SK-N-SH treated with all-trans-retinoic acid at 6 μM for 48 hours (cell line): ENCODE measurements at regions not wholly inside any gene's neighbourhood (a gene's known extent, or its start where the extent isn't known, plus 50 kb on each side); places are given as distances from the start of the nearest gene placed in this dataset.
"Not testable (repeated sequence)": the region's sequence is repeated elsewhere in the genome, so short reads cannot be mapped to it uniquely, and the experiment has no call there.

Experiments
- ATAC-seq: fragments of 200-7000 bp; cut with Tn5 transposase; 3 replicates; pipeline ENCODE4 v1.9.1; 2020; ENCODE audit warnings: mild to moderate bottlenecking, moderate library complexity
- ARNTL ChIP-seq: fragments of 450-650 bp; formaldehyde crosslinking; IDR thresholded peaks from 2 replicates; pipeline ENCODE4 v1.5.0; 2020; ENCODE audit warnings: low read depth, mild to moderate bottlenecking, moderate library complexity, borderline replicate concordance
- BACH2 ChIP-seq: fragments of 250-450 bp; sonication (Bioruptor Pico); IDR thresholded peaks from 2 replicates; pipeline ENCODE4 v1.9.0; 2021; ENCODE audit warnings: mild to moderate bottlenecking, borderline replicate concordance
- CREB5 ChIP-seq: fragments of 250-450 bp; sonication (Bioruptor Pico); IDR thresholded peaks from 2 replicates; pipeline ENCODE4 v1.5.1; 2020; ENCODE audit warnings: low read depth, mild to moderate bottlenecking, moderate library complexity
- CSDC2 ChIP-seq: fragments of 250-450 bp; sonication (Bioruptor Pico); IDR thresholded peaks from 2 replicates; pipeline ENCODE4 v1.5.0; 2020; ENCODE audit warnings: mild to moderate bottlenecking, moderate library complexity
- CSRNP3 ChIP-seq: fragments of 250-450 bp; sonication (Bioruptor Pico); IDR thresholded peaks from 2 replicates; pipeline ENCODE4 v1.5.1; 2021; ENCODE audit warnings: mild to moderate bottlenecking, moderate library complexity
- ESRRG ChIP-seq: fragments of 250-450 bp; sonication (Bioruptor Pico); IDR thresholded peaks from 2 replicates; pipeline ENCODE4 v1.6.1; 2021; ENCODE audit warnings: mild to moderate bottlenecking
- GLIS3 ChIP-seq: fragments of 250-450 bp; sonication (Bioruptor Pico); IDR thresholded peaks from 2 replicates; pipeline ENCODE4 v1.5.0; 2020; ENCODE audit warnings: mild to moderate bottlenecking, moderate library complexity
- ISL1 ChIP-seq: fragments of 250-450 bp; sonication (Bioruptor Pico); IDR thresholded peaks from 2 replicates; pipeline ENCODE4 v2.1.2; 2022; ENCODE audit warnings: mild to moderate bottlenecking, moderate library complexity
- OSR1 ChIP-seq: fragments of 250-450 bp; sonication (Bioruptor Pico); IDR thresholded peaks from 2 replicates; pipeline ENCODE4 v1.8.0; 2022; ENCODE audit warnings: moderate library complexity, mild to moderate bottlenecking, inconsistent platforms
- PATZ1 ChIP-seq: fragments of 250-450 bp; sonication (Bioruptor Pico); IDR thresholded peaks from 2 replicates; pipeline ENCODE4 v1.8.0; 2020; ENCODE audit warnings: mild to moderate bottlenecking, moderate library complexity, borderline replicate concordance
- POU6F1 ChIP-seq: fragments of 250-450 bp; sonication (Bioruptor Pico); IDR thresholded peaks from 2 replicates; pipeline ENCODE4 v1.8.0; 2021; ENCODE audit warnings: low read depth, mild to moderate bottlenecking, moderate library complexity, borderline replicate concordance
- PPARA ChIP-seq: fragments of 250-450 bp; sonication (Bioruptor Pico); IDR thresholded peaks from 2 replicates; pipeline ENCODE4 v1.5.0; 2020; ENCODE audit warnings: mild to moderate bottlenecking, borderline replicate concordance
- RARB ChIP-seq: fragments of 250-450 bp; sonication (Bioruptor Pico); IDR thresholded peaks from 2 replicates; pipeline ENCODE4 v1.8.0; 2021; ENCODE audit warnings: mild to moderate bottlenecking, moderate library complexity
- SNAI2 ChIP-seq: fragments of 250-450 bp; sonication (Bioruptor Pico); IDR thresholded peaks from 2 replicates; pipeline ENCODE4 v1.5.0; 2020; ENCODE audit warnings: mild to moderate bottlenecking, moderate library complexity
- TCF4 ChIP-seq: fragments of 250-450 bp; sonication (Bioruptor Pico); IDR thresholded peaks from 2 replicates; pipeline ENCODE4 v1.8.0; 2021; ENCODE audit warnings: mild to moderate bottlenecking, moderate library complexity, borderline replicate concordance
- TOX ChIP-seq: fragments of 250-450 bp; sonication (Bioruptor Pico); IDR thresholded peaks from 2 replicates; pipeline ENCODE4 v1.8.0; 2021; ENCODE audit warnings: mild to moderate bottlenecking, moderate library complexity, borderline replicate concordance
- TSHZ2 ChIP-seq: fragments of 250-450 bp; sonication (Bioruptor Pico); IDR thresholded peaks from 2 replicates; pipeline ENCODE4 v1.5.0; 2020; ENCODE audit warnings: mild to moderate bottlenecking, moderate library complexity
- ZFP30 ChIP-seq: fragments of 450-650 bp; formaldehyde crosslinking; IDR thresholded peaks from 2 replicates; pipeline ENCODE4 v1.5.0; 2022; ENCODE audit warnings: mild to moderate bottlenecking, moderate library complexity
- ZNF70 ChIP-seq: fragments of 450-650 bp; formaldehyde crosslinking; IDR thresholded peaks from 2 replicates; pipeline ENCODE4 v1.5.0; 2020; ENCODE audit warnings: mild to moderate bottlenecking, moderate library complexity
- ZNF8 ChIP-seq: fragments of 450-650 bp; formaldehyde crosslinking; IDR thresholded peaks from 2 replicates; pipeline ENCODE4 v1.5.0; 2020; ENCODE audit warnings: mild to moderate bottlenecking, moderate library complexity

GRCh38 chr14:30242744-30243143 is 315.1 kb upstream of the PRKD1 start:
- no peak for ATAC-seq
- no peak for TF ChIP-seq GLIS3
- TF ChIP-seq CSRNP3 (CRISPR knock-in tag) = no peak
- TF ChIP-seq TOX (CRISPR knock-in tag) = no peak
- TF ChIP-seq RARB = no peak
- TF ChIP-seq SNAI2 (CRISPR knock-in tag) = no peak
- no peak for TF ChIP-seq POU6F1 (CRISPR knock-in tag)

GRCh38 chr14:30243207-30243606 is 315.6 kb upstream of the PRKD1 start:
- TF ChIP-seq BACH2 (CRISPR knock-in tag) (no peak), TSHZ2 (CRISPR knock-in tag) (no peak), OSR1 (CRISPR knock-in tag) (no peak), POU6F1 (CRISPR knock-in tag) (no peak), ZNF70 (CRISPR knock-in tag) (no peak), TOX (CRISPR knock-in tag) (no peak), GLIS3 (no peak), PPARA (CRISPR knock-in tag) (no peak), TCF4 (CRISPR knock-in tag) (no peak)
- ATAC-seq = no peak

GRCh38 chr14:30243805-30244204 is 315.2 kb upstream of the G2E3 start:
- ATAC-seq = no peak
- TF ChIP-seq ESRRG (CRISPR knock-in tag) (no peak), CREB5 (no peak), ARNTL (no peak), RARB (no peak)

- not testable (repeated sequence) for ATAC-seq
Measured at GRCh38 chr14:30244348-30244747, 314.6 kb upstream of the G2E3 start.

GRCh38 chr14:30251017-30251416 is 307.9 kb upstream of the G2E3 start:
- ATAC-seq = no peak
- TF ChIP-seq RARB (no peak), ISL1 (CRISPR knock-in tag) (no peak), CREB5 (no peak), CSRNP3 (CRISPR knock-in tag) (no peak), PATZ1 (CRISPR knock-in tag) (no peak), TCF4 (CRISPR knock-in tag) (no peak), CSDC2 (CRISPR knock-in tag) (no peak), SNAI2 (CRISPR knock-in tag) (no peak), ZNF8 (CRISPR knock-in tag) (no peak), GLIS3 (no peak), ZFP30 (CRISPR knock-in tag) (no peak), ESRRG (CRISPR knock-in tag) (no peak)
